ENCODE measurements at regions not wholly inside any gene's neighbourhood (a gene's known extent, or its start where the extent isn't known, plus 50 kb on each side); places are given as distances from the start of the nearest gene placed in this dataset.

- DNase-seq (ENCODE audit: low read depth in 2 of 2): no peak
Measured at GRCh38 chr4:127069675-127070074, 563.1 kb upstream of the INTU start.

- no peak for DNase-seq (ENCODE audit: low read depth in 2 of 2)
Measured at GRCh38 chr4:127071443-127071842, 561.3 kb upstream of the INTU start.

- DNase-seq (ENCODE audit: low read depth in 2 of 2): no peak
Measured at GRCh38 chr4:127080141-127080540, 552.6 kb upstream of the INTU start.

- DNase-seq (ENCODE audit: low read depth in 2 of 2): no peak
Measured at GRCh38 chr4:127081041-127081440, 551.7 kb upstream of the INTU start.

- DNase-seq (ENCODE audit: low read depth in 2 of 2): no peak
Measured at GRCh38 chr4:127082986-127083385, 549.8 kb upstream of the INTU start.

GRCh38 chr4:127084666-127085065, 548.1 kb upstream of the INTU start:
- DNase-seq (ENCODE audit: low read depth in 2 of 2): no peak

- DNase-seq (ENCODE audit: low read depth in 2 of 2): no peak
Measured at GRCh38 chr4:127097061-127097460, 535.7 kb upstream of the INTU start.

GRCh38 chr4:127102361-127102760, 530.4 kb upstream of the INTU start:
- DNase-seq (ENCODE audit: low read depth in 2 of 2): no peak

GRCh38 chr4:127103681-127104115, 529.1 kb upstream of the INTU start:
- DNase-seq (ENCODE audit: low read depth in 2 of 2): no peak

- DNase-seq (ENCODE audit: low read depth in 2 of 2): no peak
Measured at GRCh38 chr4:127113844-127114362, 518.9 kb upstream of the INTU start.

- no peak for DNase-seq (ENCODE audit: low read depth in 2 of 2)
Measured at GRCh38 chr4:127118681-127119080, 514.1 kb upstream of the INTU start.

- DNase-seq (ENCODE audit: low read depth in 2 of 2): no peak
Measured at GRCh38 chr4:127120441-127121090, 512.2 kb upstream of the INTU start.

- no peak for DNase-seq (ENCODE audit: low read depth in 2 of 2)
Measured at GRCh38 chr4:127124919-127125318, 507.8 kb upstream of the INTU start.

GRCh38 chr4:127126718-127127117, 506.0 kb upstream of the INTU start:
- DNase-seq (ENCODE audit: low read depth in 2 of 2): no peak

GRCh38 chr4:127131527-127131926, 501.2 kb upstream of the INTU start:
- no peak for DNase-seq (ENCODE audit: low read depth in 2 of 2)

GRCh38 chr4:127134490-127134889, 498.3 kb upstream of the INTU start:
- no peak for DNase-seq (ENCODE audit: low read depth in 2 of 2)

- no peak for DNase-seq (ENCODE audit: low read depth in 2 of 2)
Measured at GRCh38 chr4:127138586-127138985, 494.2 kb upstream of the INTU start.

- DNase-seq (ENCODE audit: low read depth in 2 of 2): no peak
Measured at GRCh38 chr4:127139788-127140286, 492.9 kb upstream of the INTU start.

- no peak for DNase-seq (ENCODE audit: low read depth in 2 of 2)
Measured at GRCh38 chr4:127140306-127140705, 492.5 kb upstream of the INTU start.

GRCh38 chr4:127141856-127142255, 490.9 kb upstream of the INTU start:
- no peak for DNase-seq (ENCODE audit: low read depth in 2 of 2)

- no peak for DNase-seq (ENCODE audit: low read depth in 2 of 2)
Measured at GRCh38 chr4:127143460-127144195, 489.1 kb upstream of the INTU start.

GRCh38 chr4:127145006-127145540, 487.7 kb upstream of the INTU start:
- no peak for DNase-seq (ENCODE audit: low read depth in 2 of 2)

GRCh38 chr4:127148165-127148564, 484.6 kb upstream of the INTU start:
- no peak for DNase-seq (ENCODE audit: low read depth in 2 of 2)

All from stimulated activated CD8-positive, alpha-beta memory T cell treated with anti-CD3 and anti-CD28 coated beads, Interleukin-15, amount 100 ng/mL, for 48 hours (primary cell).